ENCODE measurements at regions not wholly inside any gene's neighbourhood (a gene's known extent, or its start where the extent isn't known, plus 50 kb on each side); places are given as distances from the start of the nearest gene placed in this dataset.

DNA sequence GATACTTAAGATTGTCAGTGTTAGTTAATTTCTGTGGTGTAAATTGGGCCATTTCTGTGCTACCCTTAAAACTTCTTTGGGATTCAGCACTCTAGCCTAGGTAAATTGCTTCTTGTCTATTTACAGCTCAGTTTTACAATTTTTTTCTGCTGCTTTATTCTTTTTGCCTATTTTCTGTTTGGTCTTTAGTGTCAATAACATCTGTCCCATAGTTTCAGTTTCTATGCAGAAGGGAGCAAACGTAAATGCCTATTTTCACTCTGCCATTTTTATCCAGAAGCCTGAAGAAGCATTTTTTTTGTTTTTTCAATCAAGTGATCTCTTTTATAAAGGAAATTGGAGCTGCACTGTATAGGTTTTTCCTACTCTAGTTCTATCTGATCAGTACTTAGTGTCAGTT, 564.9 kb upstream of the MEX3C start:
- Histone ChIP-seq H3K9me3 (ENCODE audit: low read length) (peaks cover 36% of the 10 kb centered on the region), H3K9ac (ENCODE audit: insufficient read depth, low read depth, low read length) (no peak overlapping the region), H4K20me1 (ENCODE audit: insufficient read depth, low read length) (no peaks in the 10 kb centered on the region), H3K27me3 (ENCODE audit: control insufficient read depth in 1 of 2, insufficient read depth in 2 of 2, low read length in 2 of 2) (no peaks in the 10 kb centered on the region), H2AFZ (ENCODE audit: low read length) (no peak overlapping the region), H3K36me3 (replicated peaks in 1 of 2; ENCODE audit: control insufficient read depth in 1 of 2, insufficient read depth in 2 of 2, low read length in 2 of 2) (no peaks in the 10 kb centered on the region), H3K79me2 (ENCODE audit: insufficient read depth, low read length) (no peaks in the 10 kb centered on the region), H3K4me2 (ENCODE audit: low read depth, low read length) (no peak overlapping the region), H3K4me1 (ENCODE audit: insufficient read depth, low read length) (peaks cover 7% of the 10 kb centered on the region), H3K4me3 (replicated peaks in 1 of 3; ENCODE audit: insufficient read depth in 1 of 3, low read depth in 2 of 3, low read length in 3 of 3) (no peak overlapping the region), H3K27ac (ENCODE audit: extremely low read length, insufficient read depth, low read length) (no peak overlapping the region)
- ATAC-seq (no peak), DNase-seq (ENCODE audit: low spot score) (no peak), FAIRE-seq (no peak)
- TF ChIP-seq, protein P1, sequence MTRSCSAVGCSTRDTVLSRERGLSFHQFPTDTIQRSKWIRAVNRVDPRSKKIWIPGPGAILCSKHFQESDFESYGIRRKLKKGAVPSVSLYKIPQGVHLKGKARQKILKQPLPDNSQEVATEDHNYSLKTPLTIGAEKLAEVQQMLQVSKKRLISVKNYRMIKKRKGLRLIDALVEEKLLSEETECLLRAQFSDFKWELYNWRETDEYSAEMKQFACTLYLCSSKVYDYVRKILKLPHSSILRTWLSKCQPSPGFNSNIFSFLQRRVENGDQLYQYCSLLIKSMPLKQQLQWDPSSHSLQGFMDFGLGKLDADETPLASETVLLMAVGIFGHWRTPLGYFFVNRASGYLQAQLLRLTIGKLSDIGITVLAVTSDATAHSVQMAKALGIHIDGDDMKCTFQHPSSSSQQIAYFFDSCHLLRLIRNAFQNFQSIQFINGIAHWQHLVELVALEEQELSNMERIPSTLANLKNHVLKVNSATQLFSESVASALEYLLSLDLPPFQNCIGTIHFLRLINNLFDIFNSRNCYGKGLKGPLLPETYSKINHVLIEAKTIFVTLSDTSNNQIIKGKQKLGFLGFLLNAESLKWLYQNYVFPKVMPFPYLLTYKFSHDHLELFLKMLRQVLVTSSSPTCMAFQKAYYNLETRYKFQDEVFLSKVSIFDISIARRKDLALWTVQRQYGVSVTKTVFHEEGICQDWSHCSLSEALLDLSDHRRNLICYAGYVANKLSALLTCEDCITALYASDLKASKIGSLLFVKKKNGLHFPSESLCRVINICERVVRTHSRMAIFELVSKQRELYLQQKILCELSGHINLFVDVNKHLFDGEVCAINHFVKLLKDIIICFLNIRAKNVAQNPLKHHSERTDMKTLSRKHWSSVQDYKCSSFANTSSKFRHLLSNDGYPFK (CRISPR knock-in tag; IDR thresholded peaks at IDR 0.05; ENCODE audit: borderline replicate concordance), result no peak
- TF ChIP-seq REXO4 (CRISPR knock-in tag; IDR thresholded peaks at IDR 0.05; ENCODE audit: borderline replicate concordance) (no peak), HDAC2 (CRISPR knock-in tag; IDR thresholded peaks at IDR 0.05) (no peak), ZNF292 (CRISPR knock-in tag; IDR thresholded peaks at IDR 0.05; ENCODE audit: borderline replicate concordance, low read depth) (no peak), SMYD3 (CRISPR knock-in tag; IDR thresholded peaks at IDR 0.05) (no peak)
- 0% methylated on average over 1 of the region's 1 CpG for WGBS (ENCODE audit: low lambda C conversion rate)
- ChIA-PET POLR2A (no interaction called here), CTCF (ENCODE audit: low intra/inter-chr PET ratio, low total read pairs) (no interaction called here)
- no TSS peak for BruUV-seq (replicated peaks)
- intact Hi-C loops (cut with micrococcal nuclease; ENCODE audit: unreplicated experiment), result no loop called here
- in situ Hi-C loops (cut with HindIII; ENCODE audit: extremely low pct_ligation_motif_present, low pct_unique_long_range_greater_than_20kb), result loop anchor here (25.0 kb wide), 1 partner anchor 100 kb away; no protein-coding TSS in a partner anchor

All from HepG2 (cell line).